GM19240 (cell line): ENCODE measurements at regions not wholly inside any gene's neighbourhood (a gene's known extent, or its start where the extent isn't known, plus 50 kb on each side); places are given as distances from the start of the nearest gene placed in this dataset.
"Not testable (repeated sequence)": the region's sequence is repeated elsewhere in the genome, so short reads cannot be mapped to it uniquely, and the experiment has no call there.

ENCODE experiments used
- DNase-seq: peaks from one replicate; pipeline ENCODE4 v3.0.0; 2011; ENCODE audit warnings: low spot score; ENCODE audit not compliant: insufficient read length

DNA sequence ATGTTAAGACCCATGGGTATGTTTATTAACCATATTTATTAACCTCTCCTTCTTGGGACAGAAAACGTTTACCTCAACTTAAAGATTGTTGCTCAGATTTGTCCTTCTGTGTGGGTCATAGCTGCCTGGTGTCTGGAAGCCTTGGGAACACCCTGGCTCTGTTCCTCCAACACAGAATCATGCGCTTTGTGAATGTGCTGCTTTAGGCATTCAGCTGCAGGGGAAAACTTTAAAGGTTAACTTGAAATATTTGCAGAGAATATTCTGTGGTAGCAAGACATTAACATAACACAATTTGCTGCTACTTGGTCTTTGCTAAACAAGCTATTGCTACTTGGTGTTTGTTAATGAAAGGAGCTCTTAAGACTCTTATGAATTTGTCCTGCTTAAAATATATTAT, 50.5 kb upstream of the THOC3 start:
- DNase-seq = not testable (repeated sequence)

- not testable (repeated sequence) for DNase-seq
Measured at GRCh38 chr5:176020852-176021251, 52.7 kb upstream of the THOC3 start.

DNA sequence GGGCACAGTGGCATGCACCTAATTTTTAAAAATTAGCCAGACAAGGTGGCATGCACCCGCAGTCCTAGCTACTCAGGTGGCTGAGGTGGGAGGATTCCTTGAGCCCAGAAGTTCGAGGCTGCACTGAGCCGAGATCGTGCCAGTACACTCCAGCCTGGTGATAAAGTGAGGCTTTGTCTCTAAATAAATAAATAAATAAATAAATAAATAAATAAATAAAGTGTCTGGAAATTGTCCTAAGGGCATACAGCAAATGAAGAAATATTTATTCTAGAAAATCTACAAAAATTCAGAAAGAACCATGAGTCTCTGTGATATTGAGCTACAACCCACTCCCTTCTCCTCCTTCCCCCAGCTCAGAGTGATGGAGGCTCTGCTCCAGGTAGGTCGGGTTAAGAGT, 55.4 kb upstream of the THOC3 start:
- not testable (repeated sequence) for DNase-seq

DNA sequence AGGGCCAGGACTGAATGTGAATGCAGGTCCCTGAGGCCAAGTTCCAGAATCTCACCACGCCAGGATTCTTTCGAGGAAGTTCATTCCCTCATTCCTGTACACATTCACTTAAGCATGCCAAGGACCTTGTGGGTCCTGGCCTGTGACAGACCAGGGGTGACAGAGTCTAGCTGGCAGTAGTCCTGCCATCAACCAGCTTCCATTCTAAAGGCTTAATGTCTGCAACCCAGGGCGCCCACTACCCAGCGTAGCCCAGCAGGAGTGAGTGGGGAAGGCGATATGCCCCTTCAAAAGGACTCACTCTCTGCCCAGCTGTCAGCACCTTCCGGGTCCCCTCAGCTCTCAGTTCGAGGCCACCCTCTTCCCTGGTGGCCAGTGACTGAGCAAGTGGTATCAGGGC, 61.3 kb upstream of the THOC3 start:
- DNase-seq = not testable (repeated sequence)

DNA sequence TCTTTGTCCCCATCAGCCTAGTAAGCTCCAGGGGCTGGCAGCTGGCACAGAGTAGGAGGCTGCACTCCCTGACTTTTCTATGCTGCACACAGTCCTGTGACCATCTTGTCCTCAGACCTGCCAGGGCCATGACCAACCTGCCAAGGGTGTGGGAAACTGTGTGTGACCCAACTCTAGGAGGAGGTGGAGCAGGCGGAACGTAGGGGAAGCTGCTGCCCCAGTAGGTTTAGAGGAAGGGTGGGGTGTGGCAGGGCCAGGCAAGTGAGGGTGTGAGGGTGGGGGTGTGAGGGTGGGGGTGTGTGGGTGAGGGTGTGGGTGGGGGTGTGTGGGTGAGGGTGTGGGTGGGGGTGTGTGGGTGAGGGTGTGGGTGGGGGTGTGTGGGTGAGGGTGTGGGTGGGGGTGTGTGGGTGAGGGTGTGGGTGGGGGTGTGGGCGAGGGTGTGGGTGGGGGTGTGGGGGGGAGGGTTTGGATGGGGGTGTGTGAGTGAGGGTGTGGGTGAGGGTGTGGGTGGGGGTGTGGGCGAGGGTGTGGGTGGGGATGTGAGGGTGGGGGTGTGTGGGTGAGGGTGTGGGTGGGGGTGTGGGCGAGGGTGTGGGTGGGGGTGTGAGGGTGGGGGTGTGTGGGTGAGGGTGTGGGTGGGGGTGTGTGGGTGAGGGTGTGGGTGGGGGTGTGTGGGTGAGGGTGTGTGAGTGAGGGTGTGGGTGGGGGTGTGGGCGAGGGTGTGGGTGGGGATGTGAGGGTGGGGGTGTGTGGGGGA, 62.4 kb upstream of the THOC3 start:
- not testable (repeated sequence) for DNase-seq

DNA sequence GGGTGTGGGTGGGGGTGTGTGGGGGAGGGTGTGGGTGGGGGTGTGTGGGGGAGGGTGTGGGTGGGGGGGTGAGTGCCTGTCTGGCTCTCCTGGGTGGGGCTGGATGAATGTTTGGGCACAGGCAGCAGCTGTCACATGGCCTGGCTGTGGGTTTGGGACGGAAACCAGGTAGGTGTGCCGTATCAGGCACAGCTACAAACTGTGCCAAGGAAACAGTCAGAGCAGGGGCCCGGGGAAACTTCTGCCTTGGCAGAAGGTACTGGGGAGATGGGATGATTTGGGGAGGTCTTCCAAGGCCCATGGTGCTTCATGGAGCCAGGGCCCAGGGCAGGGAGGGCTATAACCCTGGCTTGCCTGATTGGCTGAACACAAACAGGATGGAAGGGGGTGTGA, 63.0 kb upstream of the THOC3 start:
- not testable (repeated sequence) for DNase-seq

GRCh38 chr5:176033186-176033585, 65.1 kb upstream of the THOC3 start:
- DNase-seq = not testable (repeated sequence)

- not testable (repeated sequence) for DNase-seq
Measured at GRCh38 chr5:176034407-176035200, 66.5 kb upstream of the THOC3 start.

DNA sequence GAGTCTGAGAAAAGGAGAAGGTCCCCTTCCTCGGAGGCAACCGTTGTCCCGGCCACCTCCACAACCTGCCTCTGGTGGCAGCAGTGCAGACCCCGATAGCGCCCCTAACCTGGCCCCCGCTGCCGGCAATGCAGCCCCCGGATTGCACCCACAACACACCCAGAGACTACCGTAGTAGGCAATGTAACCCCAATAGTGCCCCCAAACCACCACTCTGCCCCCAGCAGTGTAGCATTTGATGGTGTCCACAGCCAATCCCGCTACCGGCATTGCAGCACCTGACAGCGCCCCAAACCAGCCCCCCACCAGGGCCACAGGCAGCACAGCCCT, 67.1 kb upstream of the THOC3 start:
- not testable (repeated sequence) for DNase-seq

- not testable (repeated sequence) for DNase-seq
Measured at GRCh38 chr5:176035816-176036308, 67.7 kb upstream of the THOC3 start.

DNA sequence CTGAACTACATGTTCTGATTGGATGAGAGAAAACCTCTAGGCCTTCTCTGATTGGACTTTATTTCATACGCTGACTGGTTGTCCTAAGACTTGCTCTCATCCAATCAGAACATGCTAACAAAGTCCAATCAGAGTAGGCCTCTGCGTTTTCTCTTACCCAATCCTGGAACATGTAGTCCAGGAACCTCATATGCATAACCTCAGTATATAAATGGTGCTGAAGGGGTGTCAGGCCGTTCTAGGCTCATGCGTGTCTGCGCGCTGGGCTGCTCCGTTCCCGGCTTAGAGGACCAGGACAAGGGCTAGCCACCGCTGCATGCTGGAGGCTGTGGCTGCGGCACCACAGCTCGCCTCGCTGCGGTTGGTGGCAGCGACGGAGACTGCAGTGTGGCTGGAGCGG, 68.3 kb upstream of the THOC3 start:
- not testable (repeated sequence) for DNase-seq

DNA sequence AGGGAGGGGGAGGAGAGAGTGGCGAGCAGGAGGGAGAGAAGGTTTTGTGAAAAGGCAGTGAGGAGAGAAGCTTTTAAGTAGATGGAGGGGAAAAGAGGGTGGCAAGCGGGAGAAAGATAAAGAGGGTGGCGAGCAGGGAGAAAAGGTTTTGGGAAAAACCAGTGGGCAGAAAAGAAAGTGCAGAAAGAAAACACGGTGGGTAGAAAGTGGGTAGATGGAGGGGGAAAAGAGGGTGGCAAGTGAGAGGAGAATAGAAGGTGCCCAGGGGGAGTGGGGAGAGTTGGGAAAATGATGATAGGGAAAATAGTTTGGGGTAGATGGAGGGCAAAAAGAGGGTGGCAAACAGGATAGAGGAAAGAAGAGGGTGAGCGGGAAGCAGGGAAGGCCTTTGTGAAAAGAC, 69.1 kb upstream of the THOC3 start:
- not testable (repeated sequence) for DNase-seq

DNA sequence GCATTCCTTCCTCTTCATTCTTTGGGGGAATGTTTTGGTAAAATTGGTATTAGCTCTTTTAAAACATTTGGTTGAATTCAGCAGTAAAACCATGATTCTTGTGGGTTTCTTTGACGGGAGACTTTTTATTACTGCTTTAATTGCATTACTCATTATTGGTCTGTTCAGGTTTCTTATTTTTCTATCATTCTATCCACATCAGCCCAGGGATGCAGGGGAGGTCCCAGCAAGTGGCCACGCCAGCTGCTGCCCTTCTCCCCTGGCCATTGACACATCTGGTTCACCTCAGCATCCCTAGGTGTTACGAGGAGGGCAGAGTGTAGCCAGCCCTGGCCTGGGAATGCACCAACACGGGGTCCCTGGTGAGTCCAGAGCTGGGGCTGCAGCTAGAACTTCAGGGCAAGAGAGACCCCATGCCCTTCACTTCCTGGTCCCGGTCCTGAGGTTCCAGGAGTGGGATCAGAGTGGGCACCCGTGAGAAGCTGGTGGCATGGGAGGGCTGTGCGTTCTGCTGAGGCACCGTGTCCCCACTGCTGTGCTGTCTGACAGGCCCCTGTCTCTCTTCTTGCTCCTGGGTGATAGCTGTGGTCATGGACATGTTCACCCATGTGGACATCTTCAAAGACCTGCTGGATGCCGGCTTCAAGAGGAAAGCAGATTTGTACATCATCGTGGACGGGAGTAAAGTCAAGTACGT, 72.1 kb upstream of the THOC3 start:
- DNase-seq = not testable (repeated sequence)

DNA sequence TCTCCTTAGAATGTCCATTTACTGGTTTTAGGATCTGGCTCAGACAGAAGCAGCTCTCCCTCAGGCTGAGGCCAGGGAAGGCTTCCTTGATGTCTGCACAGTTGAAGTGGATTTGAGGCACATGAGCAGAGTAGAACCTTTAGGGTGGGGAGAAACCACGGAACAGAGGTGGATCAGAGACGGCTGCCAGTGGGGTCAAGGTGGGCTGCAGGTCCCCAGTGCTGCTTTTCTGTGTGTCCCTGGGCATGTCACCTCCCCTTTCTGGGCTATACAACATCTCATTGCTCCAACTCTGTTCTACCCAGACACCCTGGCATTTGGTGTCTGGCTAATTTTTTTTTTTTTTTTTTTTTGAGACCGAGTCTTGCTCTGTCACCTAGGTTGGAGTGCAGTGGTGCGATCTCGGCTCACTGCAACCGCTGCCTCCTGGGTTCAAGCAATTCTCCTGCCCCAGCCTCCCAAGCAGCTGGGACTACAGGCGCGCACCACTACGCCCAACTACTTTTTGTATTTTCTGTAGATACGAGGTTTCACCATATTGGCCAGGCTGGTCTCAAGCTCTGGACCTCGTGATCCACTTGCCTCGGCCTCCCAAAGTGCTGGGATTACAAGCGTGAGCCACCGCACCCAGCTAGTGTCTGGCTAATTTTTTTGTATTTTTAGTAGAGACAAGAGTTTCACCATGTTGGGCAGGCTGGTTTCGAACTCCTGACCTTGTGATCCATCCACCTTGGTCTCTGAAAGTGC, 73.3 kb upstream of the THOC3 start:
- not testable (repeated sequence) for DNase-seq

DNA sequence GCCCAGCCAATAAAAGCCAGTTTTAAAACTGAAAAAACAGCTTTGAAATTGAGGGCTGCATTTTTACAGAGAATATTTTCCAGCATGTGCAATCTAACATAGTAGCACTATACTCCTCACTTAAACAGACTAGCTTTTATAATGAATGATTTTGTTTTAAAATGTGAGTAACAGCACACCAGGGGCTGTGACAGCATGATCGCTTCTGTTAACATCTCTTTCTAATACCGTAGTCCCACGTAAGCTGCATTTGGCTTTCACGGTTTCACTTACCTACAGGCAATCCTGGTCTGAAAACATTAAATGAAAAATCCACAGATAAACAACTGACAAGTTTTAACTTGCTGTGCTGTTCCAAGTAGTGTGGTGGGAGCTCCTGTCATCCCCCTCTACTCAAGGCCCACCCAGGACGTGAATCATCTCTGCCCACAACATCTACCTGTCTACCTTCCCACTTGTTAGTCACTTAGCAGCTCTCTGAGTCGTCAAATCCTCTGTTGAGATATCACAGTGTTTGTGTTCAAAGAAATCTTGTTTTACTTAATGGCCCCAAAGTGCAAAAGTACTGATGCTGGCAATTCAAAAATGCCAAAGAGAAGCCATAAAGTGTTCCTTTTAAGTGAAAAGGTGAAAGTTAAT, 74.0 kb upstream of the THOC3 start:
- not testable (repeated sequence) for DNase-seq

DNA sequence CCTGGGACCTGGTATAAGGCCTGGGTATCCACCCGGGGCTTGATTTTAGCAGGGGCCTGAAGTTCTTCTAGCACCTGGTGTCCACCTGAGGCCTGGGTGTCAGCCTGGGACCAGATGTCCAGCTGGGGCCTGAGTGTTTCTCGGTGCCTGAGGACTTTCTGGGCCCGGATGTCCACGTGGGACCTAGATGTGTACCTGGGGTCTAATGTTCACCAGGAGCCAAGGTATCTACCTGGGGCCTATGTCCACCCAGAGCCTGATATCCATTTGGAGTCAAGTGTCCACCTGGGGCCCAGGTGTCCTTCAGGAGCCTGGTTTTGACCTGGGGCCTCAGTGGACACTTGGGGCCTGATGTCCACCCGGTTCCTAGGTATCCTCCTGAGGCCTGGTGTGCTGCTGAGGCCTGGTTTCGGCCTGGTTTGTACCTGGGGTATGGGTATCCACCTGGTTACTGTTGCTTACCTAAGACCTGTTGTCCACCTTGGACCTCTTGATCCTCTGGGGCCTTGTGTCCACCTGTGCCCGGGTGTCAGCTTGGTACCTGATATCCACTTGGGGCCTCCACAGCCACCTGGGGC, 75.2 kb upstream of the THOC3 start:
- peak; percentile 0 for DNase-seq

DNA sequence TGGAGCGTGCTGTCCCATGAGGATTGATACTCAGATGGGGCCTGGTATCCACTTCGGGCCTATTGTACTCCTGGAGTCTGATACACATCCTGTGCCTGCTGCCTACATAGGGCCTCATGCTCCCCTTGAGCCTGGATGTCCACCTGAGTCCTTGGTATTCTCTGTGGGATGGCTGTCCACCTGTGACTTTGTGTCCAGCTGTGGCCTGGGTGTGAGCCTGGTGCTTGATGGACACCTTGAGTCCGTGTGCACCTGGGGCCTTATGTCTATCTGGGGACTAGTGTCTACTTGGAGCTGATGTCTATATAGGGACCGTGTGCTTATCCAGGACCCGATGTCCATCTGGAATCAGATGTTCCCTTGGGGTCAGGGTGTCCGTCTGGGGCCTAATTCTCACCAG, 75.9 kb upstream of the THOC3 start:
- DNase-seq = not testable (repeated sequence)

- DNase-seq = not testable (repeated sequence)
Measured at GRCh38 chr5:176044431-176044830, 76.3 kb upstream of the THOC3 start.

- not testable (repeated sequence) for DNase-seq
Measured at GRCh38 chr5:176045442-176045841, 77.3 kb upstream of the THOC3 start.

GRCh38 chr5:176048671-176049070, 80.6 kb upstream of the THOC3 start:
- not testable (repeated sequence) for DNase-seq
